HG03196 (cell line): ENCODE measurements at regions not wholly inside any gene's neighbourhood (a gene's known extent, or its start where the extent isn't known, plus 50 kb on each side); places are given as distances from the start of the nearest gene placed in this dataset.

Experiments used
- ATAC-seq: cut with Tn5 transposase; IDR thresholded peaks from one replicate; pipeline ENCODE4 v1.9.1; 2021; ENCODE audit not compliant: unreplicated experiment

DNA sequence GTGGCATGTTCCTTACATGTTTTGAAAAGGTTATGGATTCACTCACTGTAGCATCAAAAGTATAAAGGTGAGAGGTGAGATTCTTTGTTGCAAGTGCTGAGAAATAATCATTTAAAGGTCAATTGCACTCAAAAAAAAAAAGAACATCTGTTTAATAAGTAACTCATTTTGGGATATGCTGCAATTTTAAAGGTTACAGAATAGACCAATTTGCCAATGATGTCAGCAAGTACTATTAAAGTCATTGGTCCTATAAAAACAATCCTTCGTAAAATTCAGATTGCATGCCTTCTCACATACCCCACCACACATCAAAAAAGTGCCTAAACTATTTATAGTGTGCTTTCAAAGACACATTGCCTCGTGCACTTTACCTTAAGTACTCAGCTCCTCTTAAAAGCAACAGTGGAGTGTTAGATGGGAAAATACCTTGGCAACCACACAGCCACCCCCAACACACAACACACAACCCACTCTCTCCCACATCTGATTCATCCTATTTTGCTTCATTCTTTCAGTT, 218.2 kb upstream of the ADGRL2 start:
- ATAC-seq, result no peak

DNA sequence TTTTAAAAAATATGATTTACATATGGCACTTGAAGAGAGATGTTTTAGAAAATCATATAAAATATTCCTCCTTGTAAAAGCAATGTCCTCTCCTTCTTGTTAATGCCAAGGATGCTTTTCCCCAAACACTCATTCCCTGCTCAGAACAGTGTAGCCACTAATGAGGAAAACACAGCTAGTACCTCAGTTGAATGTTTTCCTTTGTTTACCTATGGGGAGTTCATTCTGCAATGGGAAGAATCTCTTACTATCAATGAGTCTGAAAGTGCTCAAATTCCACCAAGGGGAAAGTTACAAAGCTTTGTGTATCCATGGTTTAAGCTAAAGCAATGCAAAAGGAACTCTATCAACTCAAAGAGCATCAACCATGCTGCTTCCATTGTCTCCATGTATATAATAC, 221.9 kb upstream of the ADGRL2 start:
- ATAC-seq, result no peak

DNA sequence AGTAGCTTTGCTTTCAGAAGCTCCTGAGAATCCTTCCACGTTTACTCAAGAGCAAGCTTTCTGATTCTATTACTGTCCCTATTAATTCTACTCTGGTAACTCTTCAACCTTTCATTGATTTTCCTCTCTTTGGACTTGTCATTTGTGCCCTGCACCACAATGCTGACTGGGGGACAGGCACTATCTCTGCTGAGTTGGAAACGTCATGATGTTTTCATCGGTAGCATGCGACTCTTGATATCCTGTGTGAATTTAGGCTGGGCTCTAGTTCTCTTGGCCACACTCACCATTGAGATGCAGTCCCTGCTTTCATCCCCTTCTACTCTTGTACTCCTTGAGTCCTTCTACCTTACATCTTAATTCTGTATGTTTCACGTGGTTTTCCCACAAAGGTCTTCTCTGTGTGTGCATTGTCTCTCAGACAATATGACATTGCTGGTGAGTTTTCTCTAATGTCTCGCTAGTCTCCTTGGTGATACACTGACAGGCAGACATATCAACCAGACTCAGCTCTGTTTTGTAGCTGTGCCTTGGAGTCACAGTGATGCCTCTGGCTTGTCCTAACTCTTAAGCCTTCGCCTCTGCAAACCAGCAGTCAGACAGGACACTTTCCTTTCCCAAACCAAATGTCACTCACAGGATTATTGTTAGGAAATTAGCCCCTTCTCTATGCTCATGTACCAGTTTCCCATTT, 223.6 kb upstream of the ADGRL2 start:
- ATAC-seq, result no peak

DNA sequence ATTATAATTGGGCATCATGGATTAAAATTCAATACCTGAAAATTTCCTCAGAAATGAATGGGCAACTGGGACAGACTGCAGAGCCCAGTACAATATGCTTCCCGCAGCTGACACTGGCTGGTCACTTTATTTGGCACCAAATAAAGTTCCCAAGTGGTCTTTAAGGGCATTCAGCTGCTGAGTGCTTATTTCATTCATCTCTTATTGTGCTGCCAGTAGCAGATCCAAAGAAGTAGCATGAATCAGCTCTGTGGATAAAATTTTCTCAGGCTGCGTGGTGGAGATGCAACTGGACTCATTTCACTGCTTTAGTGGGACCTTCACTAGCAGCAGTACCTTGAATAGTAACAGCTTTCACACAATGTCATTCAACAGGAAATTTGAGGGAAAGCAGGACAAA, 226.3 kb upstream of the ADGRL2 start:
- no peak for ATAC-seq

DNA sequence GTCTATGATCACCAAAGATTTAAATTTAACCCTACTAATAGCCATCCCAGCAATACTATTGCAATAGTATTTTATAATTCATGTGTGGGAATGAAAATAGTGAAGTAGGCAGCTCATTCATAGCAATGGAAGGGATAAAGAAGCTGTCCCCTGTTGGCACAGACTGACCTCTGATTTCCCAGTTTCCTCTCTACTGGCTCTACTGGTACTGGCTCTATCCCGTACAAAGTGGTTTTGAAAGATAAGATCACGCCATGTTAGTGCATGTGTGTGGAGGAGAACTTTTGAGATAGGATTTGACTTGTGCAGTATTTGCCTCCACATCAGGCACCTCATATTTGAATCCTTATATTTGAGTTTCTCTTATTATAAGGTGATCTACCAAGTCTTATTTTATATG, 227.3 kb upstream of the ADGRL2 start:
- ATAC-seq, result no peak

DNA sequence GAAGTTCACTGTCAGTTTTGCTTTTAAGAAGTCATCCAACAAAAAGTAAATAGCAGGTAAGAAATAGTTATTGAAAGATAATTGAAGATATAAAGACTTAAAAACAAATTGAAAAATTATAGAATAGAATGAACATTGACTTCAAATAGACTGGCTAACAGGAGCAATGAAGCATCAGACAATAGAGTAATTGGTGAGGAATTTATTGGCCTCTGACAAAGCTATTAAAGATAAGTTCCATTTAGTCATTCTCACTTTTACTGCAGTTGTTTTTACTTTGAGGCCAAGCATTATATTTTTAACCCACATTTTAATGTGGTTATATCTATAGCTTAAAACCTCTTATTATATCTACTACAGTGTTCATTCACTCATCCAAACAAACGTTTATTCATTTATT, 228.8 kb upstream of the ADGRL2 start:
- ATAC-seq, result no peak

DNA sequence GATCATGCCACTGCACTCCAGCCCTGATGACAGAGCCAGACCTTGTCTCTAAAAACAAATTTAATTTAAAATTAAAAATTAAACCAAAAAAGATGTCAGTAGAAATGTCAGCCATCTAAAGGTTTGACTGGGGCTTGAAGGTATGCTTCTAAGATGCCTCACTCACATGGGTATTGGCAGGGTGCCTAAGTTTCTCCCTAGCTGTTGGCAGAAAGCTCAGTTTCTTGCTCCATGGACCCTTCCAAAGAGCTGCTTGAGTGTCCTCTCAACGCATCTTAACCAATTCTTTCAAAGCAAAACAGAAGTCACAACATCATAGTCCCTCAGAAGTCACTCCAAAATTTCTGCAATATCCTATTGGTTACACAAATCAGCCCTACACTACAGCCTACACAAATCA, 231.0 kb upstream of the ADGRL2 start:
- ATAC-seq, result no peak

DNA sequence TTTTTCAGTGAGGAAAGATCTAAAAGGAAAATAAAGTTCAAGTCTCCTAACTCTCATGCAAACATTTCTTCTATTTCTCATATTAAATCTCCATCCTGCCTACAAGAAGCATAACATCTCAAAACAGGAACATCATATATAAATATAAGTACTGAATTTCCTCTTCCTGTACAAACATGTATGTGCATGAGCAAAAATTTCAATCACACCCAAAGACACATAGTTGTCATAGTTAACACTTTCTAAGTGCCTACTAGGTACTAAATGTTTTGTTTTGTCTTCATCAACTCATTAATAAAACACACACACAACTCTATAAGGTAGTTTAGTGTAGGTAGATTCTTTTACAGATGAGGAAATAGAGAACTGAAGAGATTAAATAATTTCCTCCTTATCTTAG, 237.1 kb upstream of the ADGRL2 start:
- ATAC-seq, result no peak

DNA sequence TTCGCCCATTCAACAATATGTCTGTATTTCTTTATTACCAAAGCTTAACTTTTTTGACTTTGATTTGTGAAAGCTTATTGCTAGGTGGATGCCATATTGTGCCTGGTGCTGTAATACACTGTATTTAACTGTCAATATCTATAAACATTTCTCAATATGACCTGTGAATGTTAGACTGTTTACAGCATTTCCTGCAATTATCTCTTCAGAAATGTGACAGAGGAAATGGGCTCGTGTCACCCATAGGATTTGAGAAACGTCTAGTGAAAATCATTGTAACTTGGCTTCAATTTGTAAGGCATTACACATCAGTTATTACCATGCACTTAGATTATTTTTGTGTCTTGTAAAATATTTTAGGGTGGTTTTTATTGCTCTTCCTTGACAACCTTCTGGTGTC, 237.8 kb upstream of the ADGRL2 start:
- no peak for ATAC-seq

DNA sequence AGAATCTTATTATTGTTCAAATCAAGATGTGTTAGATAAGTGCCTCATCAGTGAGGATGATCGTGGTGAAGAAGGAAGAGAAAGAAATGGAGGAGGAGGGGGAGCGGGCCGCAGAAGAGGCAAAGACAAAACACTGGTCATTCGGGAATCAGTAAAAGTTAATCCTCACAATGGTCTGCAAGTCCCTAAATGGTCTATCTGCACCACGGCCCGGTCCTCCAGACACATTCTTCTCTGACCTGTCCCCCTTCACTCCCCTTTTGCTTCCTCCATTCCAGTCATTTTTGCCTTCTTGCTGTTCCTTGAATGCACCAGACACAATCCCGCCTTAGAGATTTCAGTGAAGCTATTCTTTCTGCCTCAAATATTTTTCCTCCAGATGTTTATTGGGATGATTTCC, 240.1 kb upstream of the ADGRL2 start:
- ATAC-seq, result no peak

DNA sequence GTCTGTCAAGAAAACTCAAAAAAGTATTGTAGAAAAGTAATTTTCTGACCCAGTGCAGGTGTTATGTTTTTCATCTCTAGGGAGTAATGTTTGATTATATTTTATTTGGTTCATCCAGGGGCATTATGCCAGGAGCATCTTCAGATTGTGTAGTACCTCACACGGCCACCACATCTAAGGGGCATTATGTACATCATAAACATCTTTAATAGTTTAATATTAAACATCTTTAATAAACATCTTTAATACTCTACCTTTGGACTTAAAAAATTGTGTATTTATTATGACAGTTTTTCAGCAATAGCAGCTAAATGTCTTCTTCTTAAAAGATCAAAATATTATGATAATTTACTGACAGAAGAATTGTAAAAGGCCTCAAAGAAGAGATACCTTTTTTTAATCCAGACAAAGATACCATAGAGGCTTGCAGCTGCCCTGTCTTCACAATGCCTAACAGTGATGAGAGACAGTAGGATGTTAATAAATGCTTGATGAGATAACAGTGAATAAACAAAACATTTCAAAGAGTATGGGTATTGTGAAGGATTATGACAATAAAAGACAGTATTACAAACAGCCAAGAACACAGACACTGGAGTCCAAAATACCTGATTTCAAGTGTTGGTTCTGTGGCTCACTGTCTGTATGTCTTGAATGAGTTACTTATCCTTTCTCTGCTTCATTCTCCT, 240.9 kb upstream of the ADGRL2 start:
- no peak for ATAC-seq

DNA sequence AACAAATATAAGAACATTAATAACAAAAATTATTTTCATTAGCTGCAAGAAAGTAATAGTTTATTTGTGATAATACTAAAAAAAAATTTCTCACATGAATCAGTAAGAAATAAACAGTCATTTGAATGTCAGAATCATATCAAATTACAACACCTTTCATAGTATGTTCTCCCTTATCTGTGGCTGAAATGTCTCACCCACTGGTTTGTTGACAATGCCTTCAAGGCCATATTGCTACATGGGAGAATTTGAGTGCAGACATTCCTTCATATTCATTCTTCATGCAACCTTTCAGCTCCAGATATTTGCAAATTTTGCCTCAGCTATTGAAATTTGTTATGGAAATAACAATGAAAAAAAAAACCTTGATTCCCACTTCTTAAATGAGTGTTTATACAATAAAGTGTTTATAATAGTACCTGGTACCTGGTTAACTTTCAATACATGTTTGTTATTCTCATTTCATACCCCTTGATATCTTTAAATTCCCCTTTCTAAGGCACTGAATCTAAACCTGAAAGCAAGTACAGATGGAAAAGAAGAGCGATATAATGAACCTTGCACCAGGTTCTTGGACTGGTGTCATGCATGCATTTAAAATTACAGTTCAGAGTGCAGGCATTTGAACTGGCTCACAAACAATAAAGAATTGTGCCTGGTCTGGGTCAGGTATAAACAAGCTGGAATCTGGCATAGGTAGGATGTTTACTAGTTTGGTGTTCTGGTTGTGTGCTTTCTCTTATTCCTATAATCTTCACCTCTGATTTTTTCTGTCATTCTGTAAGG, 242.2 kb upstream of the ADGRL2 start:
- no peak for ATAC-seq

DNA sequence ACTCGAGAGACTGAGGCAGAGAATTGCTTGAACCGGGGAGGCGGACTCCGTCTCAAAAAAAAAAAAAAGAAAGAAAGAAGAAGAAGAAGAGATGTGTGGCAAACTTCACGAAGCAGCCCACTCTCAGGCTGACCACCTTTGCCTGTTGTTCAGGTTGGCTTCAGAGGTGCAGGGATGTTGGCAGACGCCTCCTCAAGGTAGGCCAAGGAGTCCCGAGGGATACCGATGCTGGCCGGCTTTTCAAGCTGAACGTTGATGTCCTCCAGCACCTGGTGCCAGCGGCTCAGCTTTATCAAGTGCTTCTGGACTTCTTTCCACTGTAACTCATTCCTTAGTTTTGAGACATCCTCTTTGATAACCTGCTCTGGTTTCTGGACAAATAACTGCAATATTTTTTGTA, 243.8 kb upstream of the ADGRL2 start:
- ATAC-seq, result no peak

DNA sequence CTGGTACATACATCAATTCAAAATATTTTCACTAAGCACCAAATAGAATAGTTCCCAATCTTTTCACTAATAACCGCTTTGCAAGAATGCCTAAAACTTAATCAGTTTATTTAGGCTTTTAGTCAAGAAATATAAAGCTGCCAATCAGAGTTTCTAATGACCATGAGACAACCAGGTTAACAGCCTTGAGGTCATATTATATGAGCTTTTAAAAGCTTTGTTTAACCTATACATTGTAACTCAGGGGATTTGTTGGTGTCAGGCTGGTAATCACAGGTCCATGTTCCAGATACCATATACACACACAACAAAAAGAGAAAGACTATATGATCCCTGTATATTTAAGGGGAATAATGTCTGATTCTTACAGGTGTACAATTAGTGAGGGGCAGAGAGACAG, 246.2 kb upstream of the ADGRL2 start:
- no peak for ATAC-seq

DNA sequence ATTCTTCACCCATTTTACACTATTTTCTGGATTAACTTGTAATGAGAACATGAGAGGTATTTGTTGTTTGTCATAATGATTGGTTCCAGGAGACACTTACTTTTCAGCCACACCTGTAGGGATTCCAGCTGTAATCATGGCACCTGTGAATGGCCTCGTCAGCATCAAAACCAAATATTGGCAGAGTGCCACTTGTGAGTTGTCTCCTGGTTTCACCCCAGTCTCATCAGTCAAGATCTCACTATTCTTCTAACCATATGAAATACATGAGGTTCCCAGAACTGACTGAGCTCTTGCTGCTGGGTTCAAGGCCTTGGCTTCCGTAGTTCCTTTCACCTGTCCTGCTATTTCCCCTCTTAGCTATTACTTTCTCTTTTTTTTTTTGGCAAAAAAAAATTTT, 246.6 kb upstream of the ADGRL2 start:
- ATAC-seq, result no peak

DNA sequence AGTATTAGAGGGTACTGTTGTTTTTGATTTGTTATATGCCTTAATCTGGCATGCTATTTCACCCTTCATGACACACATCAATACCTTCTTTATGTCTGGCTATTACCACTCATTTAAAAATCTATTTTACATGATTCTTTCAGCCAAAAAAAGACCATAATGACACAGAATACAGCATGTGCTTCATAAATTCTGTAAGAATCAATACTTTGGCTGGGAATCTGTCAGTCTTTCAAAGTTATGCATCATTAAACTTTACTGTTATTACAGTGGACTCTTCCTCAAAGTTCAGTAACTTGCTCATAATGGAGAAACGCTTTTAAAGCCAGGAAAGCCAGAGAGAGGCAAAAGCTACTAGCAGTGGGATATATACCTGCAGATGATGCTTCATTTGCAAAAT, 247.2 kb upstream of the ADGRL2 start:
- no peak for ATAC-seq

DNA sequence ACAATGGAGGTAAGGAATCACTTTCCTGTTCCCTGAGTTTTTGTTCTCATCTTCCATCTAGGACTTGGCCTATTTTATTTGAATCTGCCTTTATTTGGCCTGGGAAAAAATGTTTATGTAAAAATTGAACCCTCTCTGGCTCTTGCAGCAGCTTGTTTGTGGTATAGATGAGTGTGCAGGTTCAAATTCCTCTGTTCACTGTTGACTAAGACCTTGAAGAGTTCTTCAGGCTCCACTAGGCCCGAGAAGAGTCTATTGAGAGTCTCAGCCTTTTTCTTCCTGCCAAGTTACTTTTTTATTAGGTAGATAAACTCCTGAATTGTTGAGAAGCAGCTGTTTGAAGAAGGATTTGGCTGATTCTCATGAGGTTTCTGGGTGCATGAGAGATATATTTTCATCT, 248.8 kb upstream of the ADGRL2 start:
- no peak for ATAC-seq

DNA sequence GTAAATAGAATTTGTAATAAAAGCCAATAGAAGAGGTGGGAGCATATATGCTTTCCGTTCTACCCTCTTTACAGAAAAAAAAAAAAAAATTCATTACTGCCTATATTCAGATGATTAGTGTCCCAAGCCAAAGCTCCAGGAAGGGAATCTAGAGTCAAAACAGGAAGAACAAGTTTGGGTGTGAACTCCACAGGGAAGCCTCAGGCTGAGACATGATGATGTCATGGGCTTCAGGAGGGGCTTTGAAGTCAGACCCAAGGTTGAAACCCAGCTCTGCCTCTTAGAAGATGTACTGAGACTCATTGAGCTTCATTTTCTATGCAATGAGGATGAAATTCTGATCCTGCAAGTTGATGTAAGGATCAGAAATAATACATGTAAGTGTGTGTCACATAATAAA, 250.0 kb upstream of the ADGRL2 start:
- ATAC-seq, result no peak

DNA sequence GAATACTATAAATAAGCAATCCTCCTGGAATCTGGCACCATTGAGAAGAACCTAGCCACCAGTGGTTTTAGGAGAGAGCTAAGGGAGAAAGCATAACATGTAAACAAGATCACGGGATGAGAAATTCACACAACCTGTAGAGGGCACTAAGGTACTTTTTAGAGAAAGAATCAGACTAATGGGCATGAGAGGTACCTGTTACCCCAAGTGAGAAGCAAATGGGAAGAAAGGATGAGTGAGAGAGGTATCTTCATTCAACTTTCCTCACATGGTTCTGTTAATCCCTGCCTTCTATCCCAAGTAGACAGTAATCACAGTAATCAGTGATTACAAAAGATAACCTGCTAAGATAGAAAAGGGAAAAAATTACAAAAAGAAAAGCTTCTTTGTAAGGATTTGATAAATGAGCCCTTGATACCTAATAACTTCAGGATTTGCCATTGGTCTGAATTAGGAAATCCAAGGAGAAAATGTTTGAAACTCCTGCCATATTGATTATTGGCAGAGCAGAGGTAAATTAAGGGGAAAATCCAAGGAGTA, 251.1 kb upstream of the ADGRL2 start:
- ATAC-seq, result peak; percentile 48

DNA sequence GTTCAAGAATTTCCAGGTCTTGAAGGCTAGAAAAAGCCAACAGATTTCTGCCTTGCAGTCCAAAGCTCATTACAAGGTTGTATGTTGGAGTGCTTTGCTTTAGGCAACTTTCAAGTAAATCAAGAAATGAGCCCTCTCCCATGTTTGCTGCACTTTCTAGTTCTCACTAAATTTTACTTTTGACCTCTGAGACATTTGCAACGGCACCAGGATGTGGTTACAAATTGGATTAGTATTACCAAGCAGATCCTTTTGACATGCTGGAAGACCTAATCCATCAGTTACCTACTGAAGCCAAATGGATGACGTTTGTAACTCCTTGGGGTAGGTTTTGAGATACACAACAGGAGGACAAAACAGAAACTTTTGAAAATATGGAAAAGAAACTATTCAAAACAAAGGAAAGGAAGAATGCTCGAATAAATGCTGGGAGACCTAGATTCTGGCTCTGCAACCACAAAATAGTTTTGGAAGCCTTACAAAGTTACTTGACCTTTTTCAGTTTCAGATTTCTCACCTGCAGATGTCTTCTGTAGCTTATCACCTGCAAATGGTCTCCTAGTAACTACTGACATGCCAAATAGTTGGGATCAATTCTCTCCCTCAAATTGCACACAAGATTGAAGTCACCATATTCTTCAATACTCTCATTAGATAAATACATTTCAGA, 251.7 kb upstream of the ADGRL2 start:
- ATAC-seq, result peak; percentile 65

DNA sequence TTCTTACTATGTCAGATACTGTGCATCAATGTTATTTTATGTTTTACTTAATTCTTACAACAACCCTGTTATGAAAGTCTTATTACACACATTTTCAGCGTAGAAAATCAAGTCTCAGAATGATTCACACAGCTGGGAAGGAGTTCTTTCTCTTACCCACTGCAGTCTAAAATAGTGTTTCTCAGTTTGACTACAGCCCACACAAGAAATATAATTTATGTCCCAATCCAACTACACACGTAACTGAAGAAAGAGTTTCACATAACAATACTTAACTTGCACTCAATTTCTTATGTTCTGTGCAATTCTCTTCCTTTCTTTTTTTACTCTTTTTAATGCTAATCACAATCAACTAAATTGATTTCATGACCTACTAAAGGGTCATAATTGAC, 252.8 kb upstream of the ADGRL2 start:
- ATAC-seq, result peak; percentile 53
